Loucy (cell line): ENCODE measurements at regions not wholly inside any gene's neighbourhood (a gene's known extent, or its start where the extent isn't known, plus 50 kb on each side); places are given as distances from the start of the nearest gene placed in this dataset.

Experiments used
- EZH2phosphoT487 ChIP-seq: fragments of 200-600 bp; IDR thresholded peaks from 2 replicates; pipeline ENCODE4 v1.6.1; 2018; ENCODE audit warnings: antibody characterized with exemption, mild to moderate bottlenecking, moderate library complexity, borderline replicate concordance
- TF ChIP-seq, protein P1 (sequence below): fragments of 200-600 bp; sonication (generic); conservative IDR thresholded peaks from 2 replicates; pipeline ENCODE4 v1.5.1; 2014; ENCODE audit warnings: mild to moderate bottlenecking, antibody characterized with exemption, low read length

DNA sequence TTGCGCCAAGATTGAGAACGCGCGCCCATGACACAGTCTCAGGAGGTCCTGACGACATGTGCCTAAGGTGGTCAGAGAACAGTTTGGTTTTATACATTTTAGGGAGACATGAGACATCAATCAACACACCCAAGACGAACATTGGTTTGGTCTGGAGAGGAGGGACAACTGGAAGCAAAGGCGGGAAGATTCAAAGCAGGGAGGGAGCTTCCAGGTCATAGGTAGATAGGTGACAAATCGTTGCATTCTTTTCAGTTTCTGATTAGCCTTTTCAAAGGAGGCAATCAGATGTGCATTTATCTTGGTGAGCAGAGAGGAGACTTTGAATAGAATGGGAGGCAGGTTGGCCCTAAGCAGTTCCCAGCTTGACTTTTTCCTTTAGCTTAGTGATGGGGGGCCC is 828.4 kb upstream of the DPPA4 start:
- TF ChIP-seq, protein P1, sequence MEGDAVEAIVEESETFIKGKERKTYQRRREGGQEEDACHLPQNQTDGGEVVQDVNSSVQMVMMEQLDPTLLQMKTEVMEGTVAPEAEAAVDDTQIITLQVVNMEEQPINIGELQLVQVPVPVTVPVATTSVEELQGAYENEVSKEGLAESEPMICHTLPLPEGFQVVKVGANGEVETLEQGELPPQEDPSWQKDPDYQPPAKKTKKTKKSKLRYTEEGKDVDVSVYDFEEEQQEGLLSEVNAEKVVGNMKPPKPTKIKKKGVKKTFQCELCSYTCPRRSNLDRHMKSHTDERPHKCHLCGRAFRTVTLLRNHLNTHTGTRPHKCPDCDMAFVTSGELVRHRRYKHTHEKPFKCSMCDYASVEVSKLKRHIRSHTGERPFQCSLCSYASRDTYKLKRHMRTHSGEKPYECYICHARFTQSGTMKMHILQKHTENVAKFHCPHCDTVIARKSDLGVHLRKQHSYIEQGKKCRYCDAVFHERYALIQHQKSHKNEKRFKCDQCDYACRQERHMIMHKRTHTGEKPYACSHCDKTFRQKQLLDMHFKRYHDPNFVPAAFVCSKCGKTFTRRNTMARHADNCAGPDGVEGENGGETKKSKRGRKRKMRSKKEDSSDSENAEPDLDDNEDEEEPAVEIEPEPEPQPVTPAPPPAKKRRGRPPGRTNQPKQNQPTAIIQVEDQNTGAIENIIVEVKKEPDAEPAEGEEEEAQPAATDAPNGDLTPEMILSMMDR, result no peak
- TF ChIP-seq EZH2phosphoT487, result no peak
